Motor neuron (in vitro differentiated cells): ENCODE measurements at regions not wholly inside any gene's neighbourhood (a gene's known extent, or its start where the extent isn't known, plus 50 kb on each side); places are given as distances from the start of the nearest gene placed in this dataset.

ENCODE experiments used
- ATAC-seq, 8 experiments: fragments of 200-7000 bp; cut with Tn5 transposase; replicated peaks in 6 of 8; 2 replicates each; pipeline ENCODE4 v1.8.0; 2021; ENCODE audit warnings: mild to moderate bottlenecking in 8 of 8, moderate library complexity in 8 of 8
- H3K27ac ChIP-seq, 2 donors: fragments of 250-450 bp; sonication (Bioruptor Pico); 2 replicates each; pipeline ENCODE4 v1.9.0; 2021; ENCODE audit warnings: antibody characterized with exemption in 2 of 2, mild to moderate bottlenecking in 2 of 2, moderate library complexity in 1 of 2
- H3K4me1 ChIP-seq, 2 donors: fragments of 250-450 bp; sonication (Bioruptor Pico); replicated peaks in 1 of 2; 2 replicates each; pipeline ENCODE4 v1.6.1; 2021; ENCODE audit warnings: antibody characterized with exemption in 2 of 2, mild to moderate bottlenecking in 2 of 2, moderate library complexity in 1 of 2
- H3K4me3 ChIP-seq, 5 donors: fragments of 250-450 bp; sonication (Bioruptor Pico); 2 replicates each; pipeline ENCODE4 v1.9.0; 2021; ENCODE audit warnings: antibody characterized with exemption in 5 of 5, mild to moderate bottlenecking in 5 of 5, moderate library complexity in 4 of 5
- WGBS, 10 experiments: fragments of 450-650 bp; shearing (Covaris generic); methylation state at CpG; one replicate each; pipeline ENCODE4 v1.0.0; 2022; 5-methylcytosine and 5-hydroxymethylcytosine counted together
- in situ Hi-C, 9 experiments: fragments of 400-800 bp; cut with MboI; loops; one replicate each; pipeline ENCODE4 v1.15.0; 2021; ENCODE audit warnings: low sequenced_read_pairs in 9 of 9, low pct_unique_long_range_greater_than_20kb in 2 of 9; ENCODE audit not compliant: unreplicated experiment in 9 of 9

DNA sequence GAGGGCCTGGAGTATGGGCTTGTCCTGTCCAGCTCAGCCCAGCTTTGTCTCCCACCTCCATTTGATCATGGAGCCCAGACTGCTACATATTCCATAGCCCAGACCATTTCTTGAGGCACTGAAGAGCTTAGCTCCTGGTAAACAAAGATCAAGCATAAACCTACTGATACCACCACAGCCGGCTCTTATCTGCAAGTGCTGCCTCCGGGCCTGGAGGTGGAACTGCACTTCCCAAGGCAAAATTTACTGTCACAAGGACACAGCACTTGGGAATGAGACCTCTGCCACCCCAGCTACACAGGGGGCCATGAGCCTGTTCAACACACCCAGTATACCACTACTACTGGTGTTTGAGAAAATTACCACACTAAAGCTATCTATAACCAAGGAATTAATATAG is 53.7 kb upstream of the PLSCR5 start:
- no peaks in the 10 kb centered on the region for H3K4me1 ChIP-seq
- WGBS, 10 experiments: 50 to 93% (median 77%) methylated on average over 1 to 2 of the region's 2 CpGs; no CpG with 5 or more reads in 6 of the 10 experiments
- in situ Hi-C loops: no loop called here
- no peak overlapping the region for H3K27ac ChIP-seq
- no peak overlapping the region for H3K4me3 ChIP-seq
- no peak for ATAC-seq

DNA sequence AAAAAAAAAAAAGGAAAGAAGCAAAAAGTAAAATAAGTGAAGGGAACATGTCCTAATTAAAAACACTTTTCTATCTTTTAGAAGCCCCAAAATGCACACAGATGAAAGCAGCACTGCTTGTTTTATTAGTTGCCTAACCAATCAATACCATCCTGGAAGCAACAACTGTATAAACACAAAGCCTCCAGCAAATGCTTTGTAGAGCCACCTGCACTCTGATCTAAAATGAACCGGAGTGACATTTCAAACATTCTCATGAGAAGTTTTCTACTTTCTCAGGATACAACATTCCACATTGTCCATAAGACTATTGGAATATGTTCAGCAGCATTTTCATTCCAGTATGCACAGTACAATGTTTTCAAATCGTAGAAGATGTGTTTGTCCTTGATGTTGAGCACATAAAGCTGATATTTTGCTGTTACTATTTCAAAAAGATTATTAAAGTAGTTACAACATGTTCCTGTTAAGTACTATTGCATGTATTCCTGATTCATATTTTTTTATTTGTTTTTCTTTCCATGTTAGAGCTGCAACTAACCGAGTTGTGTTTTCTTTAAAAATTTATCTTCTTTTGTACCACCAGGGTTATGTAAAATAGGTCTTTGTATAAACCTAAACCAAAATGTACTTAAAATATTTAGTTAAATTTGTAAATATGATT is 50.3 kb upstream of the PLSCR5 start:
- Histone ChIP-seq H3K4me1 (no peaks in the 10 kb centered on the region), H3K4me3 (no peak overlapping the region), H3K27ac (no peak overlapping the region)
- in situ Hi-C loops: no loop called here
- peak in 1 of 8 experiments; percentile 15 for ATAC-seq
- WGBS, 10 experiments: 14 to 100% (median 68%) methylated on average over 1 to 3 of the region's 3 CpGs
